ENCODE measurements at regions not wholly inside any gene's neighbourhood (a gene's known extent, or its start where the extent isn't known, plus 50 kb on each side); places are given as distances from the start of the nearest gene placed in this dataset.

- Histone ChIP-seq H3F3A (ENCODE audit: insufficient read depth) (no peaks in the 10 kb centered on the region), H3K27ac (ENCODE audit: low read depth, low read length) (no peak overlapping the region), H4K20me1 (ENCODE audit: low read depth, low read length) (no peaks in the 10 kb centered on the region), H3K36me3 (ENCODE audit: low read length) (no peaks in the 10 kb centered on the region), H2AFZ (ENCODE audit: low read depth, low read length, severe bottlenecking) (no peak overlapping the region), H3K27me3 (ENCODE audit: low read length) (no peaks in the 10 kb centered on the region), H3K79me2 (ENCODE audit: insufficient read depth, low read length) (no peaks in the 10 kb centered on the region), H3K9me3 (ENCODE audit: insufficient read depth, low read length) (peaks cover 3% of the 10 kb centered on the region; the same call in 1 of the 2 replicates), H3K9ac (ENCODE audit: low read length) (no peak overlapping the region), H3K4me3 (ENCODE audit: insufficient read depth, low read length, poor library complexity, severe bottlenecking) (no peak overlapping the region), H3K9me2 (replicated peaks; ENCODE audit: insufficient read depth, low read length) (no peaks in the 10 kb centered on the region), H3K4me2 (ENCODE audit: low read depth, low read length, poor library complexity, severe bottlenecking) (no peak overlapping the region)
- TF ChIP-seq CTCF (IDR thresholded peaks at IDR 0.05; ENCODE audit: insufficient read depth, low read length, poor library complexity, severe bottlenecking) (no peak), EZH2phosphoT487 (conservative IDR thresholded peaks at IDR 0.05; ENCODE audit: low read length) (no peak)
Observed at GRCh38 chr7:124330731-124331407, 298.0 kb upstream of the TMEM229A start.

GRCh38 chr7:124328774-124329173 is 295.9 kb upstream of the TMEM229A start:
- Histone ChIP-seq H3K9me2 (replicated peaks; ENCODE audit: insufficient read depth, low read length) (no peaks in the 10 kb centered on the region), H3K9me3 (ENCODE audit: insufficient read depth, low read length) (peaks cover 3% of the 10 kb centered on the region; the same call in 1 of the 2 replicates), H3F3A (ENCODE audit: insufficient read depth) (no peaks in the 10 kb centered on the region), H3K27me3 (ENCODE audit: low read length) (no peaks in the 10 kb centered on the region), H2AFZ (ENCODE audit: low read depth, low read length, severe bottlenecking) (no peak overlapping the region), H3K79me2 (ENCODE audit: insufficient read depth, low read length) (no peaks in the 10 kb centered on the region), H3K4me3 (ENCODE audit: insufficient read depth, low read length, poor library complexity, severe bottlenecking) (no peak overlapping the region), H3K36me3 (ENCODE audit: low read length) (no peaks in the 10 kb centered on the region), H3K9ac (ENCODE audit: low read length) (no peak overlapping the region), H4K20me1 (ENCODE audit: low read depth, low read length) (no peaks in the 10 kb centered on the region), H3K27ac (ENCODE audit: low read depth, low read length) (no peak overlapping the region), H3K4me2 (ENCODE audit: low read depth, low read length, poor library complexity, severe bottlenecking) (no peak overlapping the region)
- TF ChIP-seq CTCF (IDR thresholded peaks at IDR 0.05; ENCODE audit: insufficient read depth, low read length, poor library complexity, severe bottlenecking) = no peak
- no peak for TF ChIP-seq EZH2phosphoT487 (conservative IDR thresholded peaks at IDR 0.05; ENCODE audit: low read length)

- H2AFZ ChIP-seq (ENCODE audit: low read depth, low read length, severe bottlenecking) = no peak overlapping the region
- H3K27me3 ChIP-seq (ENCODE audit: low read length) = no peaks in the 10 kb centered on the region
- H3K27ac ChIP-seq (ENCODE audit: low read depth, low read length) = no peak overlapping the region
- no peaks in the 10 kb centered on the region for H3K9me3 ChIP-seq (ENCODE audit: insufficient read depth, low read length)
- TF ChIP-seq CTCF (IDR thresholded peaks at IDR 0.05; ENCODE audit: insufficient read depth, low read length, poor library complexity, severe bottlenecking) = no peak
- no peak for TF ChIP-seq EZH2phosphoT487 (conservative IDR thresholded peaks at IDR 0.05; ENCODE audit: low read length)
- no peaks in the 10 kb centered on the region for H3K79me2 ChIP-seq (ENCODE audit: insufficient read depth, low read length)
- H3K9ac ChIP-seq (ENCODE audit: low read length) = no peak overlapping the region
- H3K36me3 ChIP-seq (ENCODE audit: low read length) = no peaks in the 10 kb centered on the region
- no peaks in the 10 kb centered on the region for H3F3A ChIP-seq (ENCODE audit: insufficient read depth)
- no peak overlapping the region for H3K4me3 ChIP-seq (ENCODE audit: insufficient read depth, low read length, poor library complexity, severe bottlenecking)
- no peaks in the 10 kb centered on the region for H3K9me2 ChIP-seq (replicated peaks; ENCODE audit: insufficient read depth, low read length)
- no peaks in the 10 kb centered on the region for H4K20me1 ChIP-seq (ENCODE audit: low read depth, low read length)
- no peak overlapping the region for H3K4me2 ChIP-seq (ENCODE audit: low read depth, low read length, poor library complexity, severe bottlenecking)
Observed at GRCh38 chr7:124324262-124324661, 291.4 kb upstream of the TMEM229A start.

Data from SU-DHL-6 (cell line).